ENCODE measurements at regions not wholly inside any gene's neighbourhood (a gene's known extent, or its start where the extent isn't known, plus 50 kb on each side); places are given as distances from the start of the nearest gene placed in this dataset.
A peak's percentile ranks its signal among the peaks of the same experiment; 100 is the strongest.

DNA sequence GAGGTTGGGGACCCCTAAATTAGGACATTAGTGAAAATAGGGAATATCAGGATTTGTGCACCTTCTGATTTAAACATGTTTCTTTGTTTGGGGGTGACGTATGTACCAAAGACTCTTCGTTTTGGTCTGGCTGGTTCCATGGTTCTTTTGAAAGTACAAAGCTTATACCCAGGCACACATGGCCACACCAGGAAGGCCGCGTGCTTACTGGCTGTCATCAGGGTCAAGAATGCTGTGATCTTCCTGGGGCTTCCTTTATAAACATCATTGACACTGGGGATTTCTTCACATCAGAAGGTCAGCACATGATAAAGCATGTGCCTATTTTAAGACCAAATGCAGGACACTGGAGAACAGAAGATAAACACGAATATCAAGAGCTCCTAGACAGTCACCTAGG, 230.6 kb upstream of the ID2 start:
- H3K4me3 ChIP-seq (ENCODE audit: control insufficient read depth, low read depth, low read length), result no peak overlapping the region
- DNase-seq (ENCODE audit: low read depth), result no peak
- TF ChIP-seq, protein P1, sequence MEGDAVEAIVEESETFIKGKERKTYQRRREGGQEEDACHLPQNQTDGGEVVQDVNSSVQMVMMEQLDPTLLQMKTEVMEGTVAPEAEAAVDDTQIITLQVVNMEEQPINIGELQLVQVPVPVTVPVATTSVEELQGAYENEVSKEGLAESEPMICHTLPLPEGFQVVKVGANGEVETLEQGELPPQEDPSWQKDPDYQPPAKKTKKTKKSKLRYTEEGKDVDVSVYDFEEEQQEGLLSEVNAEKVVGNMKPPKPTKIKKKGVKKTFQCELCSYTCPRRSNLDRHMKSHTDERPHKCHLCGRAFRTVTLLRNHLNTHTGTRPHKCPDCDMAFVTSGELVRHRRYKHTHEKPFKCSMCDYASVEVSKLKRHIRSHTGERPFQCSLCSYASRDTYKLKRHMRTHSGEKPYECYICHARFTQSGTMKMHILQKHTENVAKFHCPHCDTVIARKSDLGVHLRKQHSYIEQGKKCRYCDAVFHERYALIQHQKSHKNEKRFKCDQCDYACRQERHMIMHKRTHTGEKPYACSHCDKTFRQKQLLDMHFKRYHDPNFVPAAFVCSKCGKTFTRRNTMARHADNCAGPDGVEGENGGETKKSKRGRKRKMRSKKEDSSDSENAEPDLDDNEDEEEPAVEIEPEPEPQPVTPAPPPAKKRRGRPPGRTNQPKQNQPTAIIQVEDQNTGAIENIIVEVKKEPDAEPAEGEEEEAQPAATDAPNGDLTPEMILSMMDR (conservative IDR thresholded peaks at IDR 0.05; ENCODE audit: control insufficient read depth, insufficient read depth, low read depth, low read length), result no peak

DNA sequence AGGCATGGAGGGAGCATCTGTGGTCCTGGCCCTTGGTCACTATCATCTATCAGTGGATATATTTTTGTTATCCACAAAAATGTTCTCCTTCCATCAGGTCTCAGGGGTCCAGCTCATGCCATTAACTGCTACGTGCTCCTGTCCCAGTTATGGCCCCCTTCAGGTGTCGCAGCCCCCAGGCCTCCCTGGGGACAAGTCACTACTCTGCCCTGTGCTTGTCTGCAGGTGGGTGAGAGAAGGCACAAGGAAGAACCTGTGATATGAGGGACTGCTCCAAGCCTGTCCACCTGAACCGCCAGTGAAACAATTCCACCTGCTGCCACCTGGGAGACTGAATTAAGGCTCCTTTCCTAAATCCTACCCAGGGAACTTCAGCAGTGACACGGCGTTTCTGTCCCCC, 229.6 kb upstream of the ID2 start:
- TF ChIP-seq, protein P1 (conservative IDR thresholded peaks at IDR 0.05; ENCODE audit: control insufficient read depth, insufficient read depth, low read depth, low read length), result no peak
- H3K4me3 ChIP-seq (ENCODE audit: control insufficient read depth, low read depth, low read length), result no peak overlapping the region
- no peak for DNase-seq (ENCODE audit: low read depth)

DNA sequence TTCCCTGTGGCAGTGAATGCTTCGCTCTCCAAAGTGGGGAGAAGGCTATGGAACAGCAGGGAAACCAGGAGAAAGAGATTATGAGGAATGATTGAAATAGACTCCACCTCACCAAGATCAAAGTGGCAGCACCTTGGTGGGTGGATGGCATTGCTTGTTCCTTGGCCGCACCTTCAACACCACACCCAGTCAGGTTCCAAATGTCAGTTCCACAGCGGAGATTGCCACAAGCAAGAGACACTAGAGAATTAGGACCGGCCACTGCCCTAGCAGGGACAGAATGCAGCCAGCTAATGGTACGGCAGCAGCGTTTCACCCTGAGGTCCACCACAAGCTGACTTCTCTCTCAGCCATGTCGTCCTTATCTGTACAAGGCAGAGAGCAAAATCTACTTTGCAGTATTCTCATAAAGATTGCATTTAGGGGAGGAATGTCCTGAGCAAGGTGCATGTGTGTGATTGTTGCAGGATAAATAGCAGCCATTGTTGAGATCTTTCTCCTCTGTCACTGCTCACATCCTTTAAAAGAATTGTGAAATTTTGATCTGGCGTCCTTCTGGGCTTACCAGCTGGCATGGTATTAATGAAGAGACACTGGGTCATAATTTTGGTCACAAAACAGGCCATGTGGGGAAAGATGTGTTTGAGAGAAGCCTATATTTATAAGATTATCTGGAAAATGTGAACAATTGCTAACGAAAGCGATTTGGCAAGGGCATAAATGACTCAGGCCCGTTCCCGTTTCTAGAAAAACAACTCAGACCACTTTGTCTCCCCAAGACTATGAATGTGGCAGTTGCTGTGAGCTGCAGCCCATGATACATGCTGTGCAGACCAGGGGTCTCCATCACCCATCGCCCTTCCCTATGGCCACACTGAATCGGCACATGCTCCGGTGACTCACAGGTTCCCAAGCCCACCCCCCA, 228.6 kb upstream of the ID2 start:
- H3K4me3 ChIP-seq (ENCODE audit: control insufficient read depth, low read depth, low read length), result no peak overlapping the region
- TF ChIP-seq, protein P1 (conservative IDR thresholded peaks at IDR 0.05; ENCODE audit: control insufficient read depth, insufficient read depth, low read depth, low read length), result no peak
- peak; percentile 15 for DNase-seq (ENCODE audit: low read depth)

DNA sequence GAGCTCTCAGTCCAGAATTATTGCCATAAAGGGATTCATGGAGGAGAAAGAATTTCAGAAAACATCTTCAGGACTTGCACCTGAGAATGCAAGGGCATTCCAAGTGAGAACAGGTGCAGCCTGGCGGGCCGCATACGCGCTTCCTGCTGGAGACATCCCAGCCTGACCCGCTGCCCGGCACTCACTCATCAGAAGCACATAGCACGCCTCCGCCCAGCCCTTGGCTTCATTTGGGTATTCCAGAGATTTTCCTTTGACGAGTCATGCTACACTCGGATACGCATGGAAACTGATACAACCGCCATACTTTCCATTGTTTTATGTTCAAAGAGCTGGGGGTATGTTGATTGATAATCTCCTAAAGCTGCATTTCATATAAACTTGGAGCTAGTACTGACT, 228.0 kb upstream of the ID2 start:
- DNase-seq (ENCODE audit: low read depth), result no peak
- TF ChIP-seq, protein P1 (conservative IDR thresholded peaks at IDR 0.05; ENCODE audit: control insufficient read depth, insufficient read depth, low read depth, low read length), result no peak
- no peak overlapping the region for H3K4me3 ChIP-seq (ENCODE audit: control insufficient read depth, low read depth, low read length)

DNA sequence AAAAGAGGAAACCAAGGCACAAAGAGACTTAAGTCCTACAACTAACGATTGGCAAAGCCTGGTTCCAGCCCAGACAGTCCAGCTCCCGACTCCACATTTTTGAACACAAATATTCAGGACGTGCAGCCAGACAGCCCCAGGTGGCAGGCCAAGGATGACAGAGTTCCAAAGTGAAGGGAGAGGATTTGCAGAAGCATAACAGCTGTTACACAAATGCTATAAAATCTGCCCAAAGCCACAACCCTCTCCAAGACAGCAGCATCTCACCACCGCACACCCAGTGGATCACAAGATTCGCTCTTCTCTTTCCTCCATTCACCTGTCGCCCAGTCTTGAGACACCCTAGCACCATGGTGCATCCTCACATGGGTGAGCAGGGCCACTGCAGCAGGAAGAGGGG, 227.1 kb upstream of the ID2 start:
- H3K4me3 ChIP-seq (ENCODE audit: control insufficient read depth, low read depth, low read length), result no peak overlapping the region
- TF ChIP-seq, protein P1 (conservative IDR thresholded peaks at IDR 0.05; ENCODE audit: control insufficient read depth, insufficient read depth, low read depth, low read length), result no peak
- no peak for DNase-seq (ENCODE audit: low read depth)

DNA sequence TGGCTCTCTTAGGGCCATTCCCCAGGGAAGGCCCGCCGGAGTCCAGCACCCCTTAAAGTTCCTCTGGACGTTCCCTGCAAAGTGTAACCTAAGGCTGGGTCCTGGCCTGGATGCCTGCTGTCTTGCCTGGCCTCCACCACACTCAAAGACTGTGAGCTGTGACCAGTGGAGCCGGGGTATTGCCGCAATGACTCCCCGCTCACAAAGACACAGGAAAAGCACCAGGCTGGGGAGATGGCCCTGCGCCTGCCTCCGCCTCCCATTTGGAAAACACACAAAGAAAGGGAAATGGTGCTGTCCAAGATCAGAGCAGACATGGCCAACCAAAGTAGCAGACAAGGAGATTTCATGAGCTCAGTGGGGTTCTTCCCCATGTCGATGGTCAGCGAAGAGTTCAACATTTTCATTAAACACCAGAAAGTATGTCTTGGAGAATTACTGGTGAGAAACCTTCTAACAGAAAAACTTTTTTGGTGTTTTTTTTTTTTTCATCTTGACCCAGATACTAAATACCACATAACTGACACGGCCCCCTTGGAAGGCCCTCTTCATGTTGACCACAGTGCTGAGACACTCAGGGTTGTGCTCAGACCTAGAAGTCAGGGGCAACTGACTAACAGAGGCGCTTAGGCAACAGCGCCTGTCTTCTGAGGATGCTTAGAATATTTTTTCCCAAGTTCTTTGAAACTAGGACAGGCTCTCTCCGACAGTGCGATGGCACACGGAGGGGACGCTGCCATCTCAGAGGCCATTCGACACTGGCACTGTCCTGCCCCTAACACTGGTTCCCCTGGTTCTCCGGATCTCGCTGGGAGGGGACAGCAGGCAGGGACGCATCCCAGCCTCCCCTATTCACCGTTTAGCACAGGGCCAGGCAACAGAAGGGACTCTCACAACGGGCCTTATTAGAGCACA, 226.4 kb upstream of the ID2 start:
- no peak overlapping the region for H3K4me3 ChIP-seq (ENCODE audit: control insufficient read depth, low read depth, low read length)
- no peak for DNase-seq (ENCODE audit: low read depth)
- TF ChIP-seq, protein P1 (conservative IDR thresholded peaks at IDR 0.05; ENCODE audit: control insufficient read depth, insufficient read depth, low read depth, low read length), result no peak

Data from fibroblast of mammary gland (primary cell).